ENCODE measurements at regions not wholly inside any gene's neighbourhood (a gene's known extent, or its start where the extent isn't known, plus 50 kb on each side); places are given as distances from the start of the nearest gene placed in this dataset.

GRCh38 chr15:66647358-66647757 lies 54.7 kb upstream of the SMAD6 start:
- H3K27ac ChIP-seq = peak overlapping the region; percentile 99

DNA sequence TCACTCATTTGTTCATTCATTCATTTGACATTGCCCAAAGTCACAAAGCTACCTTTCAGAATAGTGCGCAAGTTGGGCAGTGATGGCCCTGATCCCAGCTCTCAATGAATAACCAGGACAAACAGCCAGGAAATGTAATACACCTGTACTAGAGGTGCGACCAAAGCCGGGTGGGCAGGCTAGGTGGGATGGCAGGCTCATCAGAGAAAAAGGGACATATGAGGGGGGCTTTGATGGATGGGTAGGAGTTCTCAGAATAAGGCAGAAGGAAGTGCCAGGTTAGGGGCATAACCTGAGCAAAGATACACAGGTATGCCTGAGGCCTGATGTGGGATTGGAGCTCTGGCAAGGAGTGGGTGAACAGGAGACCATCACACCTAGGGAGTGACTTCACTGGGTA lies 53.4 kb upstream of the SMAD6 start:
- TF ChIP-seq, protein P1, sequence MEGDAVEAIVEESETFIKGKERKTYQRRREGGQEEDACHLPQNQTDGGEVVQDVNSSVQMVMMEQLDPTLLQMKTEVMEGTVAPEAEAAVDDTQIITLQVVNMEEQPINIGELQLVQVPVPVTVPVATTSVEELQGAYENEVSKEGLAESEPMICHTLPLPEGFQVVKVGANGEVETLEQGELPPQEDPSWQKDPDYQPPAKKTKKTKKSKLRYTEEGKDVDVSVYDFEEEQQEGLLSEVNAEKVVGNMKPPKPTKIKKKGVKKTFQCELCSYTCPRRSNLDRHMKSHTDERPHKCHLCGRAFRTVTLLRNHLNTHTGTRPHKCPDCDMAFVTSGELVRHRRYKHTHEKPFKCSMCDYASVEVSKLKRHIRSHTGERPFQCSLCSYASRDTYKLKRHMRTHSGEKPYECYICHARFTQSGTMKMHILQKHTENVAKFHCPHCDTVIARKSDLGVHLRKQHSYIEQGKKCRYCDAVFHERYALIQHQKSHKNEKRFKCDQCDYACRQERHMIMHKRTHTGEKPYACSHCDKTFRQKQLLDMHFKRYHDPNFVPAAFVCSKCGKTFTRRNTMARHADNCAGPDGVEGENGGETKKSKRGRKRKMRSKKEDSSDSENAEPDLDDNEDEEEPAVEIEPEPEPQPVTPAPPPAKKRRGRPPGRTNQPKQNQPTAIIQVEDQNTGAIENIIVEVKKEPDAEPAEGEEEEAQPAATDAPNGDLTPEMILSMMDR (conservative IDR thresholded peaks at IDR 0.05) = no peak
- H3K27ac ChIP-seq = peak overlapping the region; percentile 99

More at GRCh38 chr15:66647358-66647757, 54.7 kb upstream of the SMAD6 start:
- TF ChIP-seq, protein P1 (conservative IDR thresholded peaks at IDR 0.05) = no peak

- TF ChIP-seq, protein P1 (conservative IDR thresholded peaks at IDR 0.05) = no peak
- H3K27ac ChIP-seq = peak overlapping the region; percentile 99
Observed at GRCh38 chr15:66649235-66649984, 52.6 kb upstream of the SMAD6 start.

- TF ChIP-seq, protein P1 (conservative IDR thresholded peaks at IDR 0.05) = no peak
- H3K27ac ChIP-seq = peak overlapping the region; percentile 99
Observed at GRCh38 chr15:66650433-66650832, 51.6 kb upstream of the SMAD6 start.

DNA sequence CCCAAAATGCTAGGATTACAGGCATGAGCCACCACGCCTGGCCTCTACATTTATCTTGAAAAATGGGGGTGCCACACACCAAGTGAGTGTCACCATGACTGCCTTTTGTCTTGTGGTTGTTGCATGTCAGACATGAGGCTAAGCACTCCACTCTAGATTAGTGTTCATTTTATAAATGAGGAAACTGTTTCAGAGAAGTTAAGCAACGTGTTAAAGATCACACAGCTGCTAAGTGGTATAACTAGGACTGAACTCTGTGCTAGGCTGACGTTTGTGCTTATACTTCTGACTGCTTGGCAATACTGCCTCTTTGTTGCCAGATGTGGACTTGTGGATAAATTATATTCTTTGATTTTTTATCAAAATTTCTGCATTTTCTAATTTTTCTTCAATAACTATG lies 50.8 kb upstream of the SMAD6 start:
- peak overlapping the region; percentile 99 for H3K27ac ChIP-seq
- TF ChIP-seq, protein P1 (conservative IDR thresholded peaks at IDR 0.05) = no peak

DNA sequence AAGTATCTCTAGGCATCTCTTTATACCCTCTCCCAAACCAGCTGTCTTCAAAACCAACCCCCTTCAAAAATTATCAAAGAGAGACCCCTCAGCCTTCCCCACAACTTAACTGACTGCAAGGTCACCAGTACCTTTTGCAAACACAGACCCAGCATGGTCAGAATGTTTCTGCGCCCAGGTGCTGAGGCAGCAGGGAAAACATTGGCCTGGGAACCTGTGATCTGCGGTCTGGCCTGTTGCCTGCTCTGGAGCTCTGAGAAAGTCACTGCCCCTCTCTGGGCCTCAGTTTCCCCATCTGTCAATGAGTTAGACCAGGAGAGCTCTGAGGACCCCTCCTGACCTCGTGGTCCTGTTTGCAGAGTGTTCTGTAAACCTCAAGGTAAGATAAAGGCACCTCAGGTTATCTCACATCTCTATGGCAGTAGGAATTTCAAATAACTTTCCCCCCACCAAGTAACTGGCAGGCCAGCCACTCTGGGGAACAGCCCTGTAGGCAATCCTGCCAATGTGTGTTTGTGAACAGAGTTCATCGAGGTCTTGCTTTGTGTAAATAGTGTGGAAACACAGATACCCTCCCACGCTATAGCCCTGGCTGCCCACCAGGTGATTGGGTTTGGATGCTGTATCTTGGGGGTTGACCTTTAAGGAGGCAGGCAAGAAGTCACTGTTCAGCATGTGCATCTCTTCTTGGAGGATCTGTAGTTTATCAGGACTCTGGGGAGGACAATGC lies 50.0 kb upstream of the SMAD6 start:
- TF ChIP-seq, protein P1 (conservative IDR thresholded peaks at IDR 0.05) = no peak
- H3K27ac ChIP-seq = peak overlapping the region; percentile 99

Measured in VCaP (cell line).